ENCODE measurements at regions not wholly inside any gene's neighbourhood (a gene's known extent, or its start where the extent isn't known, plus 50 kb on each side); places are given as distances from the start of the nearest gene placed in this dataset.

- H3K4me3 ChIP-seq (ENCODE audit: low read depth, low read length) = no peak overlapping the region
- TF ChIP-seq MAX (IDR thresholded peaks at IDR 0.05; ENCODE audit: low read depth, low read length) (no peak), POLR2A (IDR thresholded peaks at IDR 0.05; ENCODE audit: extremely low read depth, insufficient read length) (no peak)
- TF ChIP-seq, protein P1, sequence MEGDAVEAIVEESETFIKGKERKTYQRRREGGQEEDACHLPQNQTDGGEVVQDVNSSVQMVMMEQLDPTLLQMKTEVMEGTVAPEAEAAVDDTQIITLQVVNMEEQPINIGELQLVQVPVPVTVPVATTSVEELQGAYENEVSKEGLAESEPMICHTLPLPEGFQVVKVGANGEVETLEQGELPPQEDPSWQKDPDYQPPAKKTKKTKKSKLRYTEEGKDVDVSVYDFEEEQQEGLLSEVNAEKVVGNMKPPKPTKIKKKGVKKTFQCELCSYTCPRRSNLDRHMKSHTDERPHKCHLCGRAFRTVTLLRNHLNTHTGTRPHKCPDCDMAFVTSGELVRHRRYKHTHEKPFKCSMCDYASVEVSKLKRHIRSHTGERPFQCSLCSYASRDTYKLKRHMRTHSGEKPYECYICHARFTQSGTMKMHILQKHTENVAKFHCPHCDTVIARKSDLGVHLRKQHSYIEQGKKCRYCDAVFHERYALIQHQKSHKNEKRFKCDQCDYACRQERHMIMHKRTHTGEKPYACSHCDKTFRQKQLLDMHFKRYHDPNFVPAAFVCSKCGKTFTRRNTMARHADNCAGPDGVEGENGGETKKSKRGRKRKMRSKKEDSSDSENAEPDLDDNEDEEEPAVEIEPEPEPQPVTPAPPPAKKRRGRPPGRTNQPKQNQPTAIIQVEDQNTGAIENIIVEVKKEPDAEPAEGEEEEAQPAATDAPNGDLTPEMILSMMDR (IDR thresholded peaks at IDR 0.05; ENCODE audit: low read depth, low read length) = no peak
- DNase-seq (ENCODE audit: low read depth) = no peak
These were observed 140.3 kb upstream of the SEL1L start for GRCh38 chr14:81673930-81674329.

GRCh38 chr14:81676395-81676794, 142.7 kb upstream of the SEL1L start:
- TF ChIP-seq MAX (IDR thresholded peaks at IDR 0.05; ENCODE audit: low read depth, low read length) (no peak), POLR2A (IDR thresholded peaks at IDR 0.05; ENCODE audit: extremely low read depth, insufficient read length) (no peak), MYC (IDR thresholded peaks at IDR 0.05; ENCODE audit: low read depth, low read length) (no peak)
- TF ChIP-seq, protein P1 (IDR thresholded peaks at IDR 0.05; ENCODE audit: low read depth, low read length) = no peak
- no peak overlapping the region for H3K4me3 ChIP-seq (ENCODE audit: low read depth, low read length)
- DNase-seq (ENCODE audit: low read depth) = no peak

DNA sequence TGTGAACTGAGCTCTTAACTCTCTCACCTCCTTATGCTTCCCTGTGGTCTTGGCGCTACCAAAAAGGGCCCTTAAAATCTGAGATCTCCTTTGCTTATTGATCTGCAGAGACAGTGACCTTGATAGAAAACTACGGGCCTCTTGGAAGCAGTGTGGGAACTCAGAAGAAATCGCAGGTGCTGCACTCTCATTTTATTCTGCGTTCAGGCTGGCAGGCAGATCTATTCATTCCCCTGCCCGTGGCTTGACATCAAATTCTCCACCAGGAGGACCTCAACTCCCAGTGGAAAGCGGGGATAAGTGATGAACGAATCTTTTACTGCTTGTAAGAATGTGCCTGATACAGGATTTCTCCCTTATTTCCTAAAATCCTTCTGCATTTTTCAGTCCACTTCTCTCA, 143.2 kb upstream of the SEL1L start:
- no peak for DNase-seq (ENCODE audit: low read depth)
- H3K4me3 ChIP-seq (ENCODE audit: low read depth, low read length) = no peak overlapping the region
- TF ChIP-seq MAX (IDR thresholded peaks at IDR 0.05; ENCODE audit: low read depth, low read length) (no peak), POLR2A (IDR thresholded peaks at IDR 0.05; ENCODE audit: extremely low read depth, insufficient read length) (no peak)
- TF ChIP-seq, protein P1 (IDR thresholded peaks at IDR 0.05; ENCODE audit: low read depth, low read length) = no peak

- TF ChIP-seq, protein P1 (IDR thresholded peaks at IDR 0.05; ENCODE audit: low read depth, low read length) = no peak
- TF ChIP-seq POLR2A (IDR thresholded peaks at IDR 0.05; ENCODE audit: extremely low read depth, insufficient read length) = no peak
- no peak for TF ChIP-seq MAX (IDR thresholded peaks at IDR 0.05; ENCODE audit: low read depth, low read length)
- no peak for TF ChIP-seq MYC (IDR thresholded peaks at IDR 0.05; ENCODE audit: low read depth, low read length)
- no peak for DNase-seq (ENCODE audit: low read depth)
- no peak overlapping the region for H3K4me3 ChIP-seq (ENCODE audit: low read depth, low read length)
These were observed 144.1 kb upstream of the SEL1L start for GRCh38 chr14:81677736-81678135.

- no peak for TF ChIP-seq MAX (IDR thresholded peaks at IDR 0.05; ENCODE audit: low read depth, low read length)
- DNase-seq (ENCODE audit: low read depth) = no peak
- no peak overlapping the region for H3K4me3 ChIP-seq (ENCODE audit: low read depth, low read length)
These were observed 145.6 kb upstream of the SEL1L start for GRCh38 chr14:81679226-81679625.

DNA sequence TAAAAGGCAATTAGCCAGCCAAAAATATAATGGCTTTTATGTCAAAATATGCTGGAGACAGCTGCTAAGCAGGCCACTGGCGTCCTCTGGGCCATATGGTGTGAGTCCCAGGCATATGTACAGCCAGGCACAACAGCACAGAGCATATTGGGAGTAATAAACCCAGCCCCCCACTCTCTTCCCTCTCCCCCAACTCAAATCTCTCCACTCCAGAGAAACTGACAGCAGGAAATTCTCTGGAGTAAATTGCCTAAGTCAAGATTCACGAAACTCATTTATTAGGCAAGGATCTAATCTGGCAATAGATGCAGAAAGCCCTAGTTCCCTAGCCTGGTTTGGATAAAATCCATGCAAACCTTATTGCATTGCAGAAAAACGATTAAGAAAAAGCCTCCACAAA, 147.9 kb upstream of the SEL1L start:
- no peak overlapping the region for H3K4me3 ChIP-seq (ENCODE audit: low read depth, low read length)
- TF ChIP-seq POLR2A (IDR thresholded peaks at IDR 0.05; ENCODE audit: extremely low read depth, insufficient read length) (no peak), MYC (IDR thresholded peaks at IDR 0.05; ENCODE audit: low read depth, low read length) (no peak), MAX (IDR thresholded peaks at IDR 0.05; ENCODE audit: low read depth, low read length) (no peak)
- TF ChIP-seq, protein P1 (IDR thresholded peaks at IDR 0.05; ENCODE audit: low read depth, low read length) = no peak
- DNase-seq (ENCODE audit: low read depth) = no peak

Data from NB4 (cell line).